ENCODE measurements at regions not wholly inside any gene's neighbourhood (a gene's known extent, or its start where the extent isn't known, plus 50 kb on each side); places are given as distances from the start of the nearest gene placed in this dataset.

DNA sequence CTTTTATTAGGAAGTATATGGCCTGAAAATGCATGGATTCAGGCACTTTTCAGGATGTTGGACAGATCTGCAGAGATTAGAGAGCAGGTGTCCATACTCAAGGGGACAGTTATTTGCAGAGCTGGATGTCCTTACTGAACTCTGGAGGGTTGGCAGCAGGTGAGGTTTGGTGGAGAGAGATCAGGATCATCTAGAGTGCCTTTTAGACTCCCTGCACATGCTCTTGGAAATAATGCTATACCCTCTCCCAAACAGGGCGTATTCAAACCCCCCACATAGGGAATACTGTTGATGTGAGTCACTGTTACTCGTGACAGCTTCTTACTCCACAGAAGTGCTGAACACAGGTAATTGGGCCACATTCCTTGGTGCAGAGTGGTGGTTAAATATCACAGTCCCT, 725.7 kb upstream of the SGCG start:
- no peak for DNase-seq

DNA sequence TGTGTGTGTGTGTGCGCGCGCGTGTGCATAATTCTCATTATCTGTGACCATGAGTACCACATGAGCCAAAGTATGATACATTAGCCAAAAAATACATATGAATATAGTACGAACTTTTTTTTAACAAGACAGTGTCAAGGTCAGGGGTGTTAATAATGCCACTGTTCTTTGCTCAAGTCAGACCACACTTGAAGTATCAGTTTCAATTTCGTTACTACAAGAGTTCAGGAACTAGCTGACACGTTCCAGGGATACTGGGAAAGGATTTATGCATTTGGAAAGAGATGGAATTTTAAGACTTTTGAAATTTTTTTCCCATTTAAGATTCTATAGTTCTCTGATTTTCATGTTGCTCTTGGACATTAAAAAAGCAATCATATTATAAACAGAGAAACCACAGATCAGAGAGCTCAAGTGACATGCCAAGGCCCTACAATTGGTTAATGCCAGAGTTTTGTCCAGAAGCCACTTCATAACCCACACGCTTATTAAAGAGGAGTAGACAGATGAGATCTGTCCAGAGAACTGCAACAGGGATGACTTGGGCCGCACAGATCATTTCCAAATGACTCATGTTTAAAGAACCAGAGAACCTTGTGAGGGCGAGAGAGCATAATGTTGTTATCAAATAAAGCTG, 718.8 kb upstream of the SGCG start:
- no peak for DNase-seq

DNA sequence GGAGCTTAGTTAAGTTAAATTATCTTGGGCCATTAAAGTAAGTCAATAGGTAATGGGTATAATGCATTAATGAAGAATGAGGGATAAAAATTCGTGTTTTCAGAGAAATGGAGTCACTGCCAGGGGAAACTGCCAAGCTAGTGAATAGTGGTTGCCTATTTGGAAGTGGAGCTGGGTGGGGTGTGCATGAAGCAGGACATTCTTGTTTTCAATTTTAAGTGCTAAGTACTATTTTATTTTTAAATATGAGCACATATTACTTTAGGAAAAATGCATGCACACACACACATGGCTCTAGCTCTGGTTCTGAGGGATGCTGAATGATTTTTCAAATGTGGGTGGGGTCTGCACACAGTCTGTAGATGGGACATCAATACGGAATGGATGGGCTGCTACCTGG, 717.7 kb upstream of the SGCG start:
- DNase-seq: no peak

DNA sequence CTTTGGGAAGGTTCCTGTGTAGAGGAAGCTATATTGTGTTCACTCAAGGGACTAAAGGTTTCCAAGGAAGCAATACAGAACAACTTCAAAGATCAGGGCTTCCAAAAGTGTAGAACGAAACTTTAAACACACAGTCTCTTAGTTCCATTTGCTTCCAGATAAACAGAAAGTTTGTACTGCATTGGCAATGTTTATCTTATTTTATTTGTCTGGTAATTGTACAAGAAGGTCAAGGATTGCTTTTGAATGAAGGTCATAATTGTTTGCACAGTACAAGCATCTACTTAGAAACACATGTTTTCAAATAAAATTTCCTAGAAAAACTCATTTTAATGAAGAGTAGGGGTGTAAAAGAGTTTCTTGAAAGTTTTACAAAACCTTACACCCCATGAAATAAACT, 712.7 kb upstream of the SGCG start:
- no peak for DNase-seq

DNA sequence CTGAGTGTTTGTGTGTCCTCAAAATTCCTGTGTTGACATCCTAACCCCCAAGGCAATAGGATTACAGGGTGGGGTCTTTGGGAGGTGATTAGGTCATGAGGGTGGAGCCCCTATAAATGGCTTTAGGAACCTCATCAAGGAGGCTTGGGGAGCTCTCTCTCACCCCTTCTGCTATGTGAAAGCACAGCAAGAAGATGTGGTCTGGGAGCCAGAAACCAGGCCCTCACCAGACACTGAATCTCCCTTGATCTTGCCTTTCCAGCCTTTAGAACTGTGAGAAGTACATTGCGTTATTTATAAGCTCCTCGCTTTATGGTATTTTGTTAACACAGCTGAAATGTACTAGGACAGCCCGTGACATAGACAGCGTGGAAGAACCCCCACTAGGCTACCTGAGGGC, 712.0 kb upstream of the SGCG start:
- DNase-seq: no peak

DNA sequence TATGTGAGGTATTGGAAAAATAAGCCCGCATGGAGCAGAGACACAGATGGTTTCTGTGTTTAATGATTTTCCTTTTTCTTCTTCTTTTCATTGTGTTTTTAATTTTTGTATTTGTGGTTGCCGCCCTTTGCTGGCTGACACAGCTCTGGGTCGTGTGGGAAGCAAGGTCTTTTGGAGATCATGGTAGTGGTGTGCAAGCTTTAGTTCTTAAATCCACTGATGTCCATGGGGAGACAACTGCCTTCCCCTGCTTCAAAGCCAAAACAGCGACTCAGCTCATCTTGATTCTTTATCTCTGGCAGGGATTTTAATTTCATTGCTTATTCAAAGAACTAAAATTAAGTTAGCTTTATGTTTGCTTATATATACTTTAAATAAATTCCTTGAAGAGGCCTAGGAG, 711.3 kb upstream of the SGCG start:
- no peak for DNase-seq

DNA sequence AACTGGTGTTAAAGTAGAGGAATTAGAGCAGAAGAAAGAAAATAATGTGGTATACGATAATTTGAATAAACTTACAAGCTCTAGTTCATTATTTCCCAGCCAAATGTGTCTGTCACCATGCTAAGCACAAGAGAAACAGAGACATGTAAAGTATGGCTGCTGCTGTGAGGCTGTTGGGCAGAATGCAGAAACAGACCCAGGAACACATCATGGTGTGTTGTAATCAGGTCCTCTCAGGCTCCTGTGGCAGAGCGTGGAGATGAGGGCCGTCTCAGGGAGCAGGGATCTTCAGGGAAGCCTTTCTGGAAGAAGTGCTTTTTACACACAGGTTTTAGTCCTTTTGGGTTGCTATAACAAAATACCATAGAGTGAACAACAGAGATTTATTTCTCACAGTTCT, 710.7 kb upstream of the SGCG start:
- no peak for DNase-seq

DNA sequence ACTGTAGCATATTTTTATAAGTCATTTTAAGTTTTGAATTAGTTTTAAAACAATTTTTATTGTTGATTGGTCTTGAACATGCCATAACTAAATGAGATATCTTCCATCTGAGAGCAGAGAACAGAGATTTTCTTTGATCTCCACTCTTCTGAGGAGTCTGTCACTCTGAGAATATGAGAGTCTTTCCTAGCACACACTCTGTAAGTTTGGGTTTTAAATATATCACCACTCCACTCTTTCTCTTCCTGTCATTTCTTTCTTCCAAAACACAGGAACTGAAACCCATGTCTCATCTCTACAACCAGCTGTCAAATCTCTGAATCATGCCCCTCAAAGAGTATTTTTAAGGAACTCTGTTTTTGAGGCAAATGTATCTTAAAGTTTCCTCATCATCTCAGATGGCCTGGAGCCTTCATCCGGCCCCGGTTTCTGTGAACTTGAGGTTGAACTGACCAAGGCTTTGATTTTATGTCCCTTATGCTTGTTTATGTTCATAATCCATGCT, 698.2 kb upstream of the SGCG start:
- DNase-seq: no peak

DNA sequence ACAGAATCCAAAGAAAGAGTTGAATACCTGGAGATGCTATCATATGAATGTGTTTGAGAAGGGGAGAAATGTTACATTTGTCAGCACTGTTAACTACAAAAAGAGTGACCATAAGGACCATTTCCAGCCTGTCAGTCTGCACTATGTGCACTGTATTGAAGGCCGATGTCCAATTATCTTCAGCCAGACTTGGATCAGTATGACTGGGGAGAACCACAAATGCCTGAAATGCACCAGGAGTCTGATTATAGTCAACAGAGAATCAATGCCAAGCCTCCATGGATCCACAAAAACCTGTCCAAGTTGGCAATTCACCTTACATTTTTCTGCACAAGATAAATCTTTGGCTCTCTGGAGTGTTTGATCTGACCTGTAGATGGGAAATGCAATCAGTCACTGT, 697.5 kb upstream of the SGCG start:
- DNase-seq: no peak

DNA sequence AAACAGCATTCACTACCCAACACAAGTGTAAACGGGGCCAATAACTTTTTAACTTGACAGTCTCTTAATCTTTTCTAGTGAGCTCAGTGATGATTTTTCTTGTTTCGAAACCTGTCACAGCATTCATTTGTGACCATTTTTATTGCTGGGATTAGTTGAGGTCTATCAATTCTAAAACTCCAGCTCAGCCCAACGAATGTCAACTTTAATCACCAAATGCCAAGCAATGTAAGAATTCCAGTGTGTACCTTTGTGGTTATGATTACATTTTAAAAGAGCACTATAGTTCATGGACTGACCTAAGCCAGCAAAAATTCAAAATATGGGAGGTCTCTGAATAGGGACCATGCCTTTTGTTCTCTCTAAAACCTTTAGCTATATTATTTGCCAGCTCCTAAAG, 694.3 kb upstream of the SGCG start:
- DNase-seq: no peak

DNA sequence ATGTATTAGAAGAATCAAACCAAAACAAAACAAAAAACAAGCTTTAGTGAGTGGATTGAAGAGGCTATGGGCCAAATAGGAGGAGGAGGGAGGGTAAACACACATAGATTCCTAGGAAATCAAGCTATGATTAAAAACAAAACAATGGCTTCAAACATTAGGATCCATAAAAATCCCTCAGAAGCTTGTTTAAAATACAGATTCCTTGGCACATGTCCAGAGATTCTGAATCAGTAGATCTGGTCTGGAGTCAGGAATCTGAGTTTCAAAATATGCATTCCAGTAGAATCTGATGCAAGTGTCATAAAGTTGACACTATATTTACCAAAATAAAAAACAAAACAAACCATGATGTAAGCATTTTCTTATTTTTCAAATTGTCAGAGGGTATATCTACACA, 692.8 kb upstream of the SGCG start:
- no peak for DNase-seq

DNA sequence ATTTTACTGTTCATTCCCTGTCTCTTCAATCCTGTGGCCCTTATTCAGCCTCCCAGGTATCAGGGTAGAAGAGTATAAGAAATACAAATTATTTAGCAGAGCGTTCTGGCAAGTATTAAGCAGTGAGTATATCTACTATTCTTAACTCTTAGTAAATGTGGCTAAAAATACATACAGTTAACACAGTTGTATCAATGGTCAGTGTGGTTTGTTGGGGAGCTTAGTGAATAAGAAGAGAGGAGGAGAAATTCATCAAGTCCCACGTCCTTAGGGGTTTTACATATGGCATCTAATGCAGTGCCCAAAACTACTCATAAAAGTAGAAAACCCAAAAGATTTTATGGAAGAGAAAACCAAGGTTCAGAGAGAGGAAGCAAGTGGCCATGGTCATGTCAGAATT, 691.0 kb upstream of the SGCG start:
- no peak for DNase-seq

DNA sequence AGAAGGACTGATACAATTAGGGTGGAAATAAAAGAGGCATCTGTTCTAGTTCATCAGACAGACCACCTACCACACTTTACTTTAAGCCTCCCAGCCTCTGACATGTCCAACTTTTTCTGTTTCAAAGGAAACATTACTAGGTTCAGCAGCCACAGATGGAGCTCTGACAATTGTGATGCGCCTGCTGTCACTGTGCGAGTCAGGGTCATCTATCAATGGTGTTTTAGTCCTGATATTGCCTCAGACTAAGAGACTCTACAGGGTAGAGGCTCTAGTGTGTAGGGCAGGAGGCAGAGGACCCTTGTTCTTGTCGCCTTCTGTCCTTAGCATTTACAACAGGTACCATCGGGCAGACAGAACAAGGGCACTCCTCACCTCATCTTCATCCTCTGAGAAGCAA, 685.0 kb upstream of the SGCG start:
- no peak for DNase-seq

DNA sequence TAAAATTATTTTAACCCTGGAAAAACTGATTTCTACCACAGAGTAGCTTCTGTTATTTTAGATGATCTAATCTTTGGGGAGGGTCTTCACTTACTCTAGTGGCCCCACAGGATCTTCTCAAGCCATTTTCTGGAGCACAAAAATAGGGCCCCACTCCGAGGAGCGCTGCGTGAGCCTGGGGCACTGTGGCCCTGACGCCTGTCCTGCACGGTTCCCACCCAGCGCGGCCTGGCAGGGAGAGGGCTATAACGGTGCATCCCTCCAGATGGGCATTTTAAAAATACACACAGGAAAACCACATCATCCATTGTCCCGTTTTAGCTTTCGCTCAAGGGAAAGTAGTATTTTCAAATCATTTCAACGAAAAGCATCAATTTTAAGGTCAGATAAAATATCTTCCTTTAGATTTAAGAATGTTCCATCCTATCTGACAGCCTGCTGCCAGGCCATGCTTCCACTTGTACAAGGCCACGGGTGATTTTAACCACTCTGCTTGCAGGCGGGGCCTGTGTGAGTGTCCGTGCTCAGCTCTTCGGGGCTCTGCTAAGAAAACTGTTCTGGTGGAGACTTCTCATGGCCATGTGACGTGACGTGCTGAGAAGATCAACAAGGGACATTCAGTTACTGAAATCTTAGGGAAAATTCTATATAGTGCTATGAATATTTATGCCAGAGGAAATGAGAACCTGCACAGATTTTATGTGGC, 683.8 kb upstream of the SGCG start:
- DNase-seq: no peak

DNA sequence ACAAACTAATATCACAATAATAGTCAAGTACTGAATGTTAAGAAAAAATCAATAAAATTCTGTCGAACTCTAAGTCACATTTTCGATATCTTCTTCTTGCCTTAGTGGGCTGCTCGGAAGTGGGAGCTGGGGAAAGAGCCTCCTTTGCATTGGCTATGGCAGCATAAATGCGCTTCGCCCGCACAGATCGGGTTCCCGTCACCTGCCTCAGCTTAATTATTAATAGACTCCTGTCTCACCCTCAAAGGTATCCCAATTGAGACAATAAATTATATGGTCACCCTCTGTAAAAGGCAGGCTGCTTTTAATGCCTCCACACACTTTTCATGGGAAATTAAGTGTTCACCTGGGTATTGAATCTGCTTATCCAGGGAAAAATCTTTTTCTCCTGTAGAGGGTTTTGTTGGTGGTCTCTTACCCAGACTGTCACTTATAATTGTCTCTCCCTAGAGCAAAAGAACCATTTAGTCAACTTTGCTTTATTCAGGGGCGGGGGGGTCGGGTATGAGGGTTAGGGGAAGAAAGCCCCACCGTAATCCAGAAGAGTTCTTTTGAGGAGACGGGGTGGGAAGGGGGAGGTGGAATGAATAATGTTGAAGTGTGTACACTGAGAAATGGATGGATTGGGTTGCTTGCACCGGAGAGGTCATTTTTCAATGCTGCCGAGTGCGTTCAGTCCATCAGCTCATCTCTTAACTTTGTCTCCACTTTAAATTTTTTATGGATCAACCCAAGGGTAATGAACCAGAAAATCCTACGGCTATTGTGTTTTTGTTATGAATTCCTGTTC, 682.6 kb upstream of the SGCG start:
- no peak for DNase-seq

DNA sequence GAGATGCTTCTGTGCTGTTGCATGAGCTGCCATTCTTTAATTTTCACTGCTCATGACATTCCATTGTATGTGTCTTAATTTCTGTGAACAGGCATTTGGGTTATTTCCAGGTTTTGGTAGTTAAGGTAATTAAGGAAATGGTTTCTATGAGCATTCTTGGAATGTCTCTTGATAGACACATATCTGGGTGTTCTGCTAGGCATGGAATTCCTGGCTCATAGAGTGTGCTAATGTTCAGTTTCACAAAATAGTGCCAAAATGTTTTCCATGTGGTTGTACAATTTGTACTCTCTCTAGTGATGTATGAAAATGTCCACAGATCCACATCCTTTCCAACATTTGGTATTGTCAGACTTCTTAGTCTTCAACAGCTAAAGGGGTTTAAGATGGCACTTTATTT, 680.9 kb upstream of the SGCG start:
- DNase-seq: no peak

DNA sequence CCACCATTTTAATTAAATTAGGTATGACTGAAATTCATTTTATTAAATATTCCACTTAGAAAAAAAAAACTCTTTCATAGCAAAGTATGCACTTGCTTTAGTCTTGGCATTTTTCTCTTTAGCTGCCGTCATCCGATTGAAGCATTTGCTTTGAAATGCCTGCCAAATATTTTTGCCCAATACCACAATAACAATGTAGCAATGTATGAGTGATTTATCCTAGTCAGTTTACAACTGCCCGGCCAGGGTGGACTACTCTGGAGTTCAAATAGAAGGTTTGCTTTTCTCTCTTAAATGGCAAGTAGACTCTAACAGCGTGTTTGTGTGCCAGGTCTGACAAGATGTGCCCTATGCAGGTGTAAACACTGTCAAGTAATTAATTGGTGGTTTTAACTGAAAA, 675.3 kb upstream of the SGCG start:
- DNase-seq: no peak

DNA sequence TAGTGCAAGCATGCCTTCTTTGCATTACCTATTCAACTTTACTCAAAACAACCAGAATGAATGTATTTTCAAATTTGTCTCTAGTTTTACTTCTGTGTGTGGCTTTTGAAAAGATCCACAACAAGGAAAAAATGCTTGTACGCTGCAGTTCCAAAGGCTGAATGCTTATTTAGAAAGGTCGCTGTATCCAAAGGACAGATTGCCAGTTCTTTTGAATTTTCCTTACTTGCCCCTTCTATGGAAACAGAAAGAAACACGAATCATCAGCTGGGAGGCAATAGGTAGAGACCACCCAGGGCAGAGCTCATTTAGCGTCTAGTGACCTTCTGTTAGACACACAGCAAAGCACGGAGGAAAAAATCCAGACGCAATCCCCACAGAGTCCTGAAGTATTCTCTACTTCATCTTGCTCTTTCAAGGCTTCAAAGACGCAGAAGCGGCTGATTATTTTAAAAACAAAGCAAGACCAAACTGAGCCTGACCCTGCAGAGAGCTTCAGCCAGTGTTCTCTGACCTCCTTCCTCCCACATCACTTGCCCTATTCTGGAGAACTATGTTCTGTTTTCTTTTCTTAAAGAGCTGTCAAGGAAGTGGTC, 674.6 kb upstream of the SGCG start:
- no peak for DNase-seq

DNA sequence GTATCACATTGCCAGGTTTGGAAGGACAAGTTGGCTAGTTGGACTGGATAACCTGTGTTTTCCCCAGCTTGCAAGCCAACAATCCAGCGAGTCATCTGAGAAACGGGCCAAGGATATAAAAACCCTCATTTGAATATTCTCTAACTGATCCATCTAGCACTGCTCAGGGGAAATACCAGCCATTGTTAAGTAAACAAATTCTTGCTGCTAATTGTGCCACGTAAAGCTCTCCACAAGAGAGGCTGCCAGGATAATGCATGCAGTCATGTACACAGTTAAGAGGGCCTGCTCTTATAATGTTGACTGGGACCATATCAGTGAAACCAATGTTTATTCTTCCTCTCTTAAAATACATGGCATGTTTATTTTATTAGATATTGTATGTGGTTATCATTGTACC, 663.2 kb upstream of the SGCG start:
- no peak for DNase-seq

DNA sequence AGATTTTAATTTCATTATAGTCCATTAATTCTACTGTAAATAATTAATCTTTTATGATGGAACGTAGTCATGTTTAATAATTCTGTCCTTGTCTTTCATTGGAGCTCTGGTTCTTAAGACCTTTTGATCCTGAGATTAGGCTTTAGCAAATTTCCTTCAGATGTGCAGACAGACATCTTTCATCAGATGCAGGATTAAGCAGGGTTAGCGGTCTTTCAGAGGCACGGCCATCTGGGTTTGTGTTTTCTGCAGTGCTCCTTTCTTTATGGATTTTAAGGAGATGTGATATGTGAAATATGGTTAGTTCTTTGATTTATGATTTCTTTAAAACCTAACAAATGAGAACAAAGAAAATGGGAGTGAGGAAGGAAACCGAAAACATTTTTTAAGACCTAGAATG, 643.9 kb upstream of the SGCG start:
- no peak for DNase-seq

DNA sequence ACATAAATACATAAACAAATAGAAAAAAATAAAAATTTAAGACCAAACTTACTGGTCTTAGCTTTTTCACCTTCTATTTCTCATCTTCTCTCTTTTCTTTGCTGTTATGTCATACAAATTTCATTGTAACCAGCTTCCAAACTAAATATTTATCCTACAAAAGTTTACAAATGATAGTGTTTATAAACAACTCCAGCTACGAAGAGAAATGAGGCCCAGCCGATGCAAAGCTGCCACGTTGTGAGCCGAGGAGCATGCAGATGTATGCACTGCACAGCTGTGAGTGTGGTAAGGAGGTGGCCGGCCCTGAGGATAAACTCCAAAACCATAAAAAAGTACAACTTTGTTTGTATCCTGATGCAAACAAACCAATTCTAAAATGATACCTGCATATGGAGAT, 642.4 kb upstream of the SGCG start:
- DNase-seq: no peak

DNA sequence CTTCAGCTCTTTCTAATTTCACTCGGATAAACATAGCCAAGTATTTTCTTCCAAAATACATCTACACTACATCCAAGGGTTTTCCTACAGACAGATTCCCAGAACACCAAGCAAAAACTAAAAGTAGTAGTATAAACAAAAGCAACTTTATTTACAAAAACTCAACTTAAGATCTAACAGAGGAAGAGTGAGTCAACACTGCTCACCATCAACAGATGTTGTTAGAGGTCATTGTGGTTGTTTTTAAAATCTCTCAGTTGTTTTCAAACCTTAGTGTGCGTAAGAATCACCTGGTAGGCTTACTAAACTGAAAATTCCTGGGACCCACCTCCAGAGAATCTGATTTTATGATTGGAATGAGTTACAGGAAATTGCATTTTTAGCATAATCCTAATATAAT, 631.7 kb upstream of the SGCG start:
- DNase-seq: no peak

DNA sequence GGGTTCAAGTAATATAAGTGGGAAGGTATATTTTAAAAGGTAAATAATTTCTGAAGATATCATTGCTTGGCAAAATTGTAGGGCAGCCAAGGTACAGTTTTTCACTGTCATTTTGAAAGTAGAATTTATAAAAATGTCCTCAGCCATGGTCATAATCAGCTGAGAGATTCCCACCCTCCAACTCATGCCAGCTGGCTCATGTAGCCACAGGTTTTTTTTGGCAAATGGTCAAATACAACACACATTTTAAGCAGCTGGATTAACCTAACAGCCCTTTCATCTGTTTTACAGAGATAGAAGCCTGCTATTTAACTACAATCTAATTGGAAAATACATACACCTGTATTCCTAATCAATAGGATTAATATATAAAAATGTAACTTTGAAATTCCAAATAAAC, 619.2 kb upstream of the SGCG start:
- DNase-seq: no peak

DNA sequence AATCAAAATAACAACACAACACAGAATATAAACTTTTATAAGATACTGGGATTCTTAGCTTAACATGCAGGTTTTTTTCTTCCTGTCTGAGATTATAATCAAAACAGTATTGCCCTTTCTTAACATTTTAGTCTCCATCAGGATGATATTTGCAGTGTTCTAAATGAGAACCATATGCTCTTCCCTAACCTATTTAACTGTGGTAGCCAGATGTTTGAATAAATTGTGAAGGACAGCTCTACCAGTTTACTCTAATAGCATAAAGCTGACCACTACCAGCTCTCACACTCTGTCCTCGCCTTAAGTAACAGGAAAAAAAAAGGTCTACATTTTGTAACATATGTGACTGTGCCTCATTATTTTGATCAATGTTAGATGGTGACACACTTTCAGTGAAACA, 618.7 kb upstream of the SGCG start:
- DNase-seq: no peak
